Body of pancreas (tissue), 4 donors: ENCODE measurements at regions not wholly inside any gene's neighbourhood (a gene's known extent, or its start where the extent isn't known, plus 50 kb on each side); places are given as distances from the start of the nearest gene placed in this dataset.

Experiments used
- POLR2A ChIP-seq, 3 donors: fragments of 450-650 bp; IDR thresholded peaks; one replicate each; pipeline ENCODE4 v1.6.1; 2016; ENCODE audit warnings: antibody characterized with exemption in 3 of 3, mild to moderate bottlenecking in 2 of 3
- TF ChIP-seq, protein P1 (sequence below), 7 experiments: fragments of 450-650 bp in 4 of 7; fragments of 200-600 bp in 3 of 7; sonication (generic) in 3 of 7; IDR thresholded peaks; one replicate each; pipeline ENCODE4 v1.5.1; 2016 to 2019; ENCODE audit warnings: antibody characterized with exemption in 7 of 7

DNA sequence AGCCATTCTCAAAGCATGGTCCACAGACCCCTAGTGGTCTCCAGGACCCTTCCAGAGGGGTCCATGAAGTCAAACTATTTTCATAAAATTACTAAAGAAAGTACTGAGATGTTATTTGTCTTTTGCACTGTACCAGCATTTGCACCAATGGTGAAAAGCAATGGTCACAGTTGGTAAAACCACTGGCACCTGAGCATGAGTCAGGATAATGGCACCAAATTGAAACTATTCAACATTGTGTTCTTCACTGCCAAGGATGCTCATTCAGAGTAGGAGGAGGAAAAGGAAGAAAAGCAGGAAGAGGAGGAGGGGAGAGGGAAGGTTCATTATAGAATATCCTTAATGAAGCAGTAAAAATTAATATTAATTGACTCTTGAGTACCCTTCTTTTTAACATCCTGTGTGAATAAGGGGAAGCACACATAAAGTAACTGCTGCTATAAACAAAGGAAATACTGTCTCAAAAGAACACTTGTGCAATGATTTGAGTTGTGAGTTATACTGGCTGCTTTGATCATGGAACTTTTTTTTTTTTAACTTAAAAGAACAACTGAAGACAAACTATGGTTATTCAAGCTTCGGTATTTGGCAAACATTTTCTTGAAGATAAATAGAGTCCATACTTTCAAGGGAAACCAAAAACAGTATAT lies 60.2 kb downstream of the MPP7 start:
- TF ChIP-seq, protein P1, sequence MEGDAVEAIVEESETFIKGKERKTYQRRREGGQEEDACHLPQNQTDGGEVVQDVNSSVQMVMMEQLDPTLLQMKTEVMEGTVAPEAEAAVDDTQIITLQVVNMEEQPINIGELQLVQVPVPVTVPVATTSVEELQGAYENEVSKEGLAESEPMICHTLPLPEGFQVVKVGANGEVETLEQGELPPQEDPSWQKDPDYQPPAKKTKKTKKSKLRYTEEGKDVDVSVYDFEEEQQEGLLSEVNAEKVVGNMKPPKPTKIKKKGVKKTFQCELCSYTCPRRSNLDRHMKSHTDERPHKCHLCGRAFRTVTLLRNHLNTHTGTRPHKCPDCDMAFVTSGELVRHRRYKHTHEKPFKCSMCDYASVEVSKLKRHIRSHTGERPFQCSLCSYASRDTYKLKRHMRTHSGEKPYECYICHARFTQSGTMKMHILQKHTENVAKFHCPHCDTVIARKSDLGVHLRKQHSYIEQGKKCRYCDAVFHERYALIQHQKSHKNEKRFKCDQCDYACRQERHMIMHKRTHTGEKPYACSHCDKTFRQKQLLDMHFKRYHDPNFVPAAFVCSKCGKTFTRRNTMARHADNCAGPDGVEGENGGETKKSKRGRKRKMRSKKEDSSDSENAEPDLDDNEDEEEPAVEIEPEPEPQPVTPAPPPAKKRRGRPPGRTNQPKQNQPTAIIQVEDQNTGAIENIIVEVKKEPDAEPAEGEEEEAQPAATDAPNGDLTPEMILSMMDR (IDR thresholded peaks at IDR 0.05) = no peak
- TF ChIP-seq POLR2A (IDR thresholded peaks at IDR 0.05) = no peak
